Neutrophil (primary cell): ENCODE measurements at regions not wholly inside any gene's neighbourhood (a gene's known extent, or its start where the extent isn't known, plus 50 kb on each side); places are given as distances from the start of the nearest gene placed in this dataset.

ENCODE experiments used
- H3K27ac ChIP-seq: fragments of 200-600 bp; sonication (generic); 2 replicates; pipeline ENCODE4 v1.5.1; 2016; ENCODE audit warnings: mild to moderate bottlenecking, moderate library complexity
- H3K27me3 ChIP-seq: fragments of 200-600 bp; sonication (generic); 2 replicates; pipeline ENCODE4 v1.6.0; 2016; ENCODE audit warnings: mild to moderate bottlenecking
- H3K36me3 ChIP-seq: fragments of 200-600 bp; sonication (generic); 2 replicates; pipeline ENCODE4 v1.5.1; 2017
- H3K4me1 ChIP-seq, 2 experiments: fragments of 200-600 bp in 1 of 2; sonication (generic) in 1 of 2; 1 replicate in 1 of 2; 2 replicates in 1 of 2; pipeline versions ENCODE4 v1.5.1 to v1.6.1; 2013 to 2016; ENCODE audit warnings: low read depth in 1 of 2, low read length in 1 of 2, mild to moderate bottlenecking in 1 of 2, moderate library complexity in 1 of 2; ENCODE audit not compliant: control insufficient read depth in 1 of 2, insufficient read depth in 1 of 2
- H3K4me3 ChIP-seq, 2 experiments: fragments of 200-600 bp in 1 of 2; sonication (generic) in 1 of 2; 1 replicate in 1 of 2; 2 replicates in 1 of 2; pipeline ENCODE4 v1.5.1; 2013 to 2016; ENCODE audit warnings: low read depth in 1 of 2, low read length in 1 of 2, mild to moderate bottlenecking in 1 of 2, moderate library complexity in 1 of 2
- H3K9me3 ChIP-seq: fragments of 200-600 bp; sonication (generic); 2 replicates; pipeline ENCODE4 v1.5.1; 2016
- TF ChIP-seq, protein P1 (sequence below): fragments of 200-600 bp; sonication (generic); IDR thresholded peaks from 2 replicates; pipeline ENCODE4 v1.5.1; 2016; ENCODE audit warnings: antibody characterized with exemption

DNA sequence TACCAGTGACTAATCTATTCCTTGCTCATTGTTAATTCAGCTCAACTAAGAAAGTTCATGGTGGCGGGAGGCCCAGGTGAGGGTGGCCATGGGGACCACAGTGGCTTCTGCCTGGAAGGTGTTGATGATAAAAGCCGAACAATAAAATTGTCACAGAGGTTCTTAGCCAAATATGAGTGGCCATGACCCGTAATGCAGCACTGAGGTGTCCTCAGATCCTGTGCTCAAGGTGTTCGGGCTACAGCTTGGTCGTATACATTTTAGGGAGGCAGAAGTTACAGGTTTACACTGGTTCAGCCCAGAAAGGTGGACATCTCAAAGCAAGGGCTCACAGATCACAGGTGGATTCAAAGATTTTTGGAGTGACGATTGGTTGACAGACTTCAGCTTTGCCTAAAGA, 98.5 kb upstream of the SNTG2 start:
- no peaks in the 10 kb centered on the region for H3K27me3 ChIP-seq
- no peak overlapping the region for H3K4me3 ChIP-seq
- H3K9me3 ChIP-seq = no peaks in the 10 kb centered on the region
- no peak overlapping the region for H3K27ac ChIP-seq
- H3K4me1 ChIP-seq = peaks cover 8 to 17% of the 10 kb centered on the region in 2 experiments
- TF ChIP-seq, protein P1, sequence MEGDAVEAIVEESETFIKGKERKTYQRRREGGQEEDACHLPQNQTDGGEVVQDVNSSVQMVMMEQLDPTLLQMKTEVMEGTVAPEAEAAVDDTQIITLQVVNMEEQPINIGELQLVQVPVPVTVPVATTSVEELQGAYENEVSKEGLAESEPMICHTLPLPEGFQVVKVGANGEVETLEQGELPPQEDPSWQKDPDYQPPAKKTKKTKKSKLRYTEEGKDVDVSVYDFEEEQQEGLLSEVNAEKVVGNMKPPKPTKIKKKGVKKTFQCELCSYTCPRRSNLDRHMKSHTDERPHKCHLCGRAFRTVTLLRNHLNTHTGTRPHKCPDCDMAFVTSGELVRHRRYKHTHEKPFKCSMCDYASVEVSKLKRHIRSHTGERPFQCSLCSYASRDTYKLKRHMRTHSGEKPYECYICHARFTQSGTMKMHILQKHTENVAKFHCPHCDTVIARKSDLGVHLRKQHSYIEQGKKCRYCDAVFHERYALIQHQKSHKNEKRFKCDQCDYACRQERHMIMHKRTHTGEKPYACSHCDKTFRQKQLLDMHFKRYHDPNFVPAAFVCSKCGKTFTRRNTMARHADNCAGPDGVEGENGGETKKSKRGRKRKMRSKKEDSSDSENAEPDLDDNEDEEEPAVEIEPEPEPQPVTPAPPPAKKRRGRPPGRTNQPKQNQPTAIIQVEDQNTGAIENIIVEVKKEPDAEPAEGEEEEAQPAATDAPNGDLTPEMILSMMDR = no peak
- no peaks in the 10 kb centered on the region for H3K36me3 ChIP-seq

DNA sequence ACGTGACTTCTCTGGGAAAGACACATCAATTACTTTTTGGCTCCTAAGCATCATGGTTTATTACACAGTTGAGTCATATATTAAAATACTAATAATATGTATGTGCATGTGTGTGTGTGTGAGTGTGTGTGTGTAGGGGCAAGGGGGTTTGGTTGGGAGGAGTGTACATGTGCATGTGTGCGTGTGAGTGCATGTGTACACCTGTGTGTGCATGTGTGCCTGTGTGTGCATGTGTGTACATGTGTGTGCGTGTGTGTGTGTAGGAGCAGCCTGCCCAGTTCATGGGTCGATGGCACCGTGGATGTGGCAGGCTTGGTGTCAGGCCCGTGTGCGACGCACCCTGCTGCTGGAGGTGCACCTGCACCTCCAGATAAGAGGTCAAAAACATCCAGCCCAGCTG, 99.0 kb upstream of the SNTG2 start:
- Histone ChIP-seq H3K4me3 (no peak overlapping the region), H3K27me3 (no peaks in the 10 kb centered on the region), H3K9me3 (no peaks in the 10 kb centered on the region), H3K27ac (no peak overlapping the region), H3K4me1 (peaks cover 8 to 17% of the 10 kb centered on the region in 2 experiments), H3K36me3 (no peaks in the 10 kb centered on the region)
- TF ChIP-seq, protein P1 = no peak

DNA sequence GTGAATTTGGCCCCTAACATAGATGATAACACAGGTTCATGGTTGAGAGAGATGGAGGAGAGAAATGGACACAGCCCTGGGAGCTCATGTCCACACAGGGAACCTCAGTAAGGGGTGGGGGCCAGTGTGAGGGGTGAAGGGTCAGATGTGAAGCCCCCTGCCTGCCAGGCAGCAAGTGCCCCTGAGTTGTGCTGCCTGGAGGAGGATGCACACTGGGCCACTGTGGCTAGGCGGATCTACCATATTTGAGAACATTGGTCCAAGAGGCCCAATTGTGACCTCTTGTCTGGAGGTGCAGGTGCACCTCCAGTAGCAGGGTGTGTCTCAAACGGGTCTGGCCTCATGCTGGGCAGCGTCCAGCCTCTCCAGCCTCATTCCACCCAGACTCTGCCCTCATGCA, 99.6 kb upstream of the SNTG2 start:
- no peak overlapping the region for H3K4me3 ChIP-seq
- no peaks in the 10 kb centered on the region for H3K27me3 ChIP-seq
- H3K36me3 ChIP-seq = no peaks in the 10 kb centered on the region
- H3K9me3 ChIP-seq = no peaks in the 10 kb centered on the region
- TF ChIP-seq, protein P1 = no peak
- H3K27ac ChIP-seq = no peak overlapping the region
- peaks cover 8 to 14% of the 10 kb centered on the region in 2 experiments for H3K4me1 ChIP-seq

DNA sequence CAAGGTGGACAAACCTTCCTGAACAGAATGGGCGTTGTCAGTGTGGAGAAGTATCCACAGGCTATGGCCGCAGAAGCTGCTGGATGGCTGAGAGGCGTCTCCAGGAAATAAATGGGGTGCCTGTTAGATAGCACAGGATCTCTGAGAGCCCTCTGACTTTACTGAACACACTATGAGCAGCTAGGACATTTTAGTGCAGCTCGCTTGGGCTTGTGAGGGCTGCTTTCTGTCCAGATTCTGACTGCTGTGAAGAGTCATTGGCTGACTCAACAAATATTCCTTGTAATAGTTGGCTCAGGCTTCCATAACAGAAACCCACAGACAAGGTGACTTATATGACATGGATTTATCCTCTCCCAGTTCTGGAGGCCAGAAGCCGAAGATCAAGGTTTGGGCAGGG, 100.2 kb upstream of the SNTG2 start:
- Histone ChIP-seq H3K27me3 (no peaks in the 10 kb centered on the region), H3K9me3 (no peaks in the 10 kb centered on the region), H3K27ac (no peak overlapping the region), H3K4me3 (no peak overlapping the region), H3K36me3 (no peaks in the 10 kb centered on the region), H3K4me1 (peaks cover 10% of the 10 kb centered on the region in 2 experiments)
- TF ChIP-seq, protein P1 = no peak

DNA sequence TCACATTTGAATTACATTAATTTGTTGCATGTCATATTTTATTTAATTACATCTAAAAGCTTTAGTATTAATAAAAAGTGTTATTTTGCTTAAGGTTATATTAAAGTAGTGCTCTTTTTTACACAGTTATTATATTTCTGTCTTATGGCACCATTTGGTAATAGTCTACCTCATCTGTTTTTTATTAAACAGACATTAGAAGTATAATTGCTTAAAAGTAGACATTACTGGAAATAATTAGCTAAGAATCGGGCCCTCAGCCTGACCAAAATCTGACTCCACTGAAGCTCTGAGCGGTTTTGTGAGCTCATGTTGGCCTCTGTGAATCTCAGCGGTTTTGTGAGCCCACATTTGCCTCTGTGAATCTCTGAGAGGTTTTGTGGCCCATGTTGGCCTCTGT, 102.5 kb upstream of the SNTG2 start:
- Histone ChIP-seq H3K27ac (no peak overlapping the region), H3K9me3 (no peaks in the 10 kb centered on the region), H3K4me1 (peaks cover 18 to 20% of the 10 kb centered on the region in 2 experiments), H3K36me3 (no peaks in the 10 kb centered on the region), H3K4me3 (no peak overlapping the region), H3K27me3 (no peaks in the 10 kb centered on the region)
- TF ChIP-seq, protein P1 = no peak

DNA sequence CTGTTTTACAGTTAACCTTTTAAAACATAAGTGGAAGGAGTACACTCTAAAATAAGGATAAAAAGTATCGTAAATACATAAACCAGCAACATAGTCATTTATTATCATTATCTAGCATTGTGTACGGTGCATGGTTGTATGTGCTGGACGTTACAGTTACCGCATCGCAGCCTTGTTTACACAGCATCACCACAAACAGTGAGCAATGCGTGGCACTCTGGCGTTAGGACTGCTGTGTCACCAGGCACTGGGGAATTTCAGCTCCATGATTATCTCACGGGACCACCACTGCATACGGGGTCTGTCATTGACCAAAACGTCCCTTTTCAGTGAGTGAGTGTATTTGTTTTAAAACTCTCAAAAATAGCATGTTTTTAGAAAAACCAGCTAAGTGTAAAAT, 103.0 kb upstream of the SNTG2 start:
- Histone ChIP-seq H3K27ac (no peak overlapping the region), H3K4me3 (no peak overlapping the region), H3K9me3 (no peaks in the 10 kb centered on the region), H3K27me3 (no peaks in the 10 kb centered on the region), H3K4me1 (peaks cover 18 to 20% of the 10 kb centered on the region in 2 experiments), H3K36me3 (no peaks in the 10 kb centered on the region)
- TF ChIP-seq, protein P1 = no peak
